DMS114 treated with DMSO at 0.1 percent for 48 hours (cell line): ENCODE measurements at regions not wholly inside any gene's neighbourhood (a gene's known extent, or its start where the extent isn't known, plus 50 kb on each side); places are given as distances from the start of the nearest gene placed in this dataset.

ENCODE experiments used
- DNase-seq: peaks from one replicate; lab custom pipeline; 2025; ENCODE audit not compliant: unreplicated experiment; lab: John Stamatoyannopoulos, UW

DNA sequence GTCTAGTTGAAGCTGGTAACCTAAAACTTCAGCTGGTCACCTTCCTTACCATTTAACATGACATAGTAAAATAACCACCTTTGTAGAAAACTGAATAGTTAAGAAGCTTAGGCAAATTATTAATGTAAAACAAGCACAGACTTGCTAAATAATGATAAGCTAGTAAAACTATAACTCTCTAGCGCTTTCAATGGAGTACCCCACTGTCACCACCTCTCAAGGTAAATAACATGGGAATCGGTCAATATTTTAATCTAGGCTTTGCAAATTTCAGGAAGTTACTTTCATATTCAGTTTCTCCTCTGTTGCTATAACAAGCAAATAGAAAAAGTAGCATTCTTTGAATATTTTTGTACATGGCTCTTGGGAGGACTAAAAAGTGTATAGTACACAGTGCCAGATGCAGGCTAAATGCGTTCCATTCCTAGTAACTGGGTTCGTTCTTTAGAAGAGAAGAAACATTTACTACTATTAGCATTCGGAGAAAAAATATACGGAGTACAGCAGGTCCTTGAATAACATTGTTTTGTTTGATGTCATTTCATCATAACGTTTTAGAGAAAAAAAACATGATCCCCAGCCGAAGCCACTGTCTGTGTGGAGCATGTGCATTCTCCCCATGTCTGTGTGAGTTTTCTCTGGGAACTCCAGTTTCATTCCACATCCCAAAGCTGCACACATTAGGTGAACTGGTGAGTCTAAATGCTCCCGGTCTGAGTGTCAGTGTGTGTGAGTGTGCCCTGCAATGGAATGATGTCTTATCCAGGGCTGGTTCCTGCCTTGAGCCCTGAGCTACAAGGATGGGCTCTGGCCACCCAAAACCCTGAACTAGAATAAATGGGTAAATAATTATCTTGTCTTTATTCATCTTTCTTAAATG is 52.5 kb downstream of the EPRS1 start:
- DNase-seq: no peak

DNA sequence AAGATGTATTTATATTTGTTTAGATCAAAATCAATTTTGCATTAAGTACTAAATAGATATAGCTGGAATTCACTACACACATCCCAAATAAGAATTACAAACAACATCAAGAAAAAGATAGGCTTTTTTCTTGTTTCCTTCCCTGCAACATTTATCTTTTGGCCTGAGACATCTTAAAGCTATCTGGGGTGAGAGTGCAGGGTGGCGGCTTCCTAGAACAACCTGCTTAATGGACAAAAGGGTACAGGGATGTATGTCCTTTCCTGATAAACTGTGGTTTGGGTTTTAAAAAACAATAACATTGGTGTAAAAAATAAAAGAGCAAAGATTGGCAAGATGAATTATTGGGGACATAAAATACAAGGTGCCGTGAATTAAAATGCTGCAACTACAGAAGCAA is 54.4 kb downstream of the EPRS1 start:
- DNase-seq: no peak

DNA sequence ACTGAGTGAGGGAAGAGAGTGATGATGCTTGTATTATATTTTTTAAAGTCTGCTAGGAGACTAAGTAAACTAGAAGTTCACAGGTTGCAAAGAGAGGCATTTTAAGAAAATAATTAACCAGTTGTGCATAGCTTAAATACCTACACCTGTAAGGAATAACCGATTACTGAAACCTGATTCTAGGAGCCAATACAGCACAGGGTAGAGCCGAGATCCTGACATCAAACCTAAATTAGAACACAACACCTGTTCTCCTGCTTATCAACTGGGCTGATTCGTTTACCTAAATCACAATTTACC is 54.8 kb downstream of the EPRS1 start:
- DNase-seq: no peak

DNA sequence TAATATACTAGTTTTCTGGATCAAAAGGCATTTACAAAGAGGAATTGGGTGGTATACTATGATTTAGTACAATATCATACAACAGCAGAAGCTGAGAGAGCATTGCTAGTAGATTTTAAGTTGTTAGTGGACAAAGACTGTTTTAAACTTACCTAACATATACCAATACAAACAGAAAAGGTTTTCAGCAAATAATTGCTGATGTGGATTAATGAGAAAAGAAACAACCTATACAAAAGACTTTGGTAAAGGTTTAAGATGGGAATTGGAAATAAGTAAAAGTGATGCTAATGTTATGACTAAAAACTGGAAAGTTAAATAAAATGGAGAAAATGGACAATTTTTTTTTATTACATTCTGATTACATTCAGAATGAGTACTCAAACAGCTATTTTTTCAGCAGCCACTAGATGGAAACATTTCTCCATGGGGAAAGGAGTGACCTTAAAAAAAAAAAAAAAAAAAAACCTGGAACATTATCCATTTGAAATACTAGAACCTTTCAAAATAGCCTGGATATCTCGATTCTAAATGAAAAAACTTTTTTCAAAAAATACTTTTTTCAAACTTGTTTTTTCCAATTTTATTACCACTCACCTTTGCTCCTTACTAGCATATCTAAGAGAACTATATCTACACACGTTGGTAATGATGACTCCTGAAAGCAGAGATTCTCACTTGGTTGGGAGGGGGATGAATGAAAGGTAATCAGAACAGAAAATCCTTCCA is 55.4 kb downstream of the EPRS1 start:
- peak; percentile 46 for DNase-seq

DNA sequence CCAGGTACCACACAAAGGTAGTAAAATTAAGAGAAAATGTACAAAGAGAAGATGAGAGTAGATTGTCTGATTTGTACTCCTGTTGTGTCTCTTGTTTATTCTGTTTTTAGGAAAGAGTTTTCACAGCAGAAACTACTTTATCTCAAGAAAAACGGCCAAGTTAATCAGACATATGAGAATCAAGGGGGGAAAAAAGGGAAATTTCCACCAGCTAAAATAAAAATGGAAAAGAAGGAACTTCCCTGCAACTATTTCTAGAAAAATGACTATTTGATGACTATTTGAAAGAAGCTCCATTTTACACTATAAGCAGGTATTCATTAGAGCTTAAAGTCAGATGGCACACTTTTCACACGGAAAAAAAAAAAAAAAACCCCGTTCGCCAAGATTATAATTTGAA is 56.5 kb downstream of the EPRS1 start:
- DNase-seq: no peak

DNA sequence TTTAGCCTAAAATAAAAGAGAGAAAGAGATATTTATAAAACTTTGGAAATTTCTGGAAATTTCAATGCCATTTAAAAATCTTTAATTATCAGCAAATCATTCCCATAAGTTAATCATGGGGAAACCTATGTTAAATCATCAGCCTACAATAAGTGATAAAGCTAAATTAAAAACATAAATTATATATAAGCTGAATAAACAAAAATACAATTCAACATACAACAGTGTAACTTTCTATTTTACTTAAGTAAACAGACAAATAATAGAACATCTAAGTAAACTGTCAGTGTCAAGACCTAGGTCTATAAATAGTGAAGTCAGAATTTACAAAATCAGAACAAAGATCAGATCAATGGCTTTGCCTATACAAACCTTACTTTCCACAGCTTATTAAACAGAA is 57.5 kb downstream of the EPRS1 start:
- DNase-seq: no peak

DNA sequence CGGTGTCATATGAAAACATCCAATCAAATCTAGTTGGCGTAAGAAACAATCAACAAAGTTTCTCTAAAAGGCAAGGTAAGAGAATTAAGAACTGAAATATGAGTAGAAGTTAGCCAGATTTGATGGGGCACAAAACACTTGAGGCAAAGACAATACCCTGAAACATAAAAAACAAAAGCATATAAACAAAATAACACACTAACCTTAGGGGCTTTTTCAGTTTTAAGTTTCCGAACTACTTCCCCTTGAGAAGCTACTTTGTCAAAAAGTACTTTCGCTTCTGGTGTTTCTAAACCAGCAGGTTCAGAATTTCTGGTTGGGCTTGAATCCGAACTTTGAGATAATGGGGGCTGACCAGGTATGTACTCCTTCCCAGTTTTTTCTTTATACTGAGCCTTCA is 57.9 kb downstream of the EPRS1 start:
- no peak for DNase-seq

DNA sequence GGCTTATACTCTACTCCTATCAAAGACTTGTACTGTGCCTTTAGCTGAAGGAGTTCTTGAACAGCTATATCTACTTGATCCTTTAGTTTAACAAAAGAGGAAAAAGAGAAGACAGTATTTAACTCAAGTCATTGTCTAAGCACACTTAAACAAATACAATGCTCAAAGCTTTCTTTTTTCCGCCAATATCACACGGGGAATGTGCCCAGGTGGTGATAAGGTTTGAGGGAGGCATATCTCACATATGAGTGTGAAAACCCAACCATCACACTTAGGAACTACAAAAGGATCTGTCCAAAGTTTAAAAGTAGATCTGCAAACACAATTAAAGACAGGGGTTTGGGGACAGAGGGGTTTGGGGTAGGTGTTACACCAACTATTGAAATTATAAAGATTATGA is 59.0 kb upstream of the SLC30A10 start:
- DNase-seq: no peak

DNA sequence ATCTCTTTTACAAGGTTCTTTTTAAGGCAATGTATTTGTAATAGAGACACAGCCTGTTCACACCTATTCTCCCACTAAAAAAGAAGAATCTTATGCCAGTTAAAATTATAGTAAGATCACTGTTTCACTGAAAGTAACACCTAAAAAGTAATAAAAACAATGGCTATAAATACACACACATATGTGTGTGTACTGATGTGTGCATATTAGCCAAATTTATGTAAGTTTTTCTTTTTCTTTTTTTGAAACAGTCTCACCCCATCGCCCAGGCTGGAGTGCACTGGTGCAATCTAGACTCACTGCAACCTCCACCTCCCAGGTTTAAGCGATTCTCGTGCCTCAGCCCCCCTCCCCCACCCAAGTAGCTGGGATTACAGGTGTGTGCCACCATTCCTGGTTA is 56.8 kb upstream of the SLC30A10 start:
- DNase-seq: no peak
